Activated T-cell treated with anti-CD3 and anti-CD28 coated beads, Interleukin-2, amount 50 U/mL, for 48 hours (primary cell): ENCODE measurements at regions not wholly inside any gene's neighbourhood (a gene's known extent, or its start where the extent isn't known, plus 50 kb on each side); places are given as distances from the start of the nearest gene placed in this dataset.

ENCODE experiments used
- DNase-seq, 2 experiments: peaks; one replicate each; pipeline ENCODE4 v3.0.0-alpha.2; 2020

GRCh38 chr4:178068136-178068535 lies 625.9 kb upstream of the AGA start:
- no peak for DNase-seq

GRCh38 chr4:178070163-178070562 lies 627.9 kb upstream of the AGA start:
- no peak for DNase-seq

GRCh38 chr4:178080312-178080711 lies 638.1 kb upstream of the AGA start:
- DNase-seq: no peak

DNA sequence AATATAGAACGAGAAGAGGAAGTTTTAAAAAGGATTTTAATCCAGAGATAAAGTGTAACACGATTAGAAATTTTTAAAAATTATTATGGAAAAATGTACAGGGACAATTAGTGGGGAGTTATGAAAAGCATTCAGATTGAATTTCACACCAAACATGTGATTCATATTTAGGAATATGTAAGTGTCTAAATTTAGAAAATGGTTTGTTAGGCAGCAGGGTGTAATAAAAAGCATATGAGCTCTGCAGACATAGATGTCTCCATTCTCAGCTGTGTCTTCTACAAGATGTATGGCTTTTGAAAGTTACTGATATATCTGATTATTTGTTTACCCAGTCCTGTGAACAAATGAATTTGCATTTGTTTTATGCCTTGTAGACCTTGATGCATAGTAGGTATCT lies 638.9 kb upstream of the AGA start:
- DNase-seq: no peak

- DNase-seq: no peak
Observed at GRCh38 chr4:178081896-178082295, 639.7 kb upstream of the AGA start.

- no peak for DNase-seq
Observed at GRCh38 chr4:178082906-178083305, 640.7 kb upstream of the AGA start.

DNA sequence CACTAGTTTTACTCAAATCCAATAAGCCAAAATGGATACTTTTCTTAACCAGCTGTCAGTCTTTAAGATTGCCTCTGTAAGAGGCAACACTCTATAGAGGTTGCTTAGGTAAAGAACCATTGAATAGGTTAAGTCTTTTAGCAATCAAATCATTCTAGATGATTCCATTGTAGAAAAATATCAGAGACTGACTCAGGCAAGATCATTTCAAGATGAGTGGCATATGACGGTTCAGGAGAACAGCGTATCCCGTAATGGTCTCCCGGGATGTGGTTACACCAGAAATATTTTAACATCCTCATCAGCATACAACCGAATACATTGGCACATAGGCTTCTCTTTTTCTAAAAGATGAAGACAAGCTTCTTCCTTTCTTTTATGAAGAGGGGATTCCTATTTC lies 641.7 kb upstream of the AGA start:
- DNase-seq: no peak

DNA sequence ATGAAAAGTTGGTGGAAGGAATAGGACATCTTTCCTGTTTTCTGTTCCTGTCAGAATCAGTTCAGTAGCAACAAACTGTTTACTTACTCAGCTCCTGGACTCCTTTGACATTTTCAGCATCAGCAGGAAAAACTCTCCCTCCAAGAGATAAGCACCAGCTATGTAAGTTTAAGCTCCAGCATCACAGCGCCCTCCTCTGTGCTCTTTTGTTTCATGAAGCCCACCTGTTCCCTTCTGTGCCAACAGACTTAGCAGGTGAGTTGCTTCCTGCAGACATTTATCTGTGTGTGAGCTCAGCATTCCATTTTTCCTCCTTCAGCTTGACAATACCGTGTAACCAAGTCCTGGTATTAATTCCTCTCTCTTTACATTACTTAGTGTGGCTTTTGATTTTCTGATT lies 644.1 kb upstream of the AGA start:
- no peak for DNase-seq

- no peak for DNase-seq
Observed at GRCh38 chr4:178090640-178091411, 648.6 kb upstream of the AGA start.

GRCh38 chr4:178102139-178102538 lies 659.9 kb upstream of the AGA start:
- DNase-seq: no peak

DNA sequence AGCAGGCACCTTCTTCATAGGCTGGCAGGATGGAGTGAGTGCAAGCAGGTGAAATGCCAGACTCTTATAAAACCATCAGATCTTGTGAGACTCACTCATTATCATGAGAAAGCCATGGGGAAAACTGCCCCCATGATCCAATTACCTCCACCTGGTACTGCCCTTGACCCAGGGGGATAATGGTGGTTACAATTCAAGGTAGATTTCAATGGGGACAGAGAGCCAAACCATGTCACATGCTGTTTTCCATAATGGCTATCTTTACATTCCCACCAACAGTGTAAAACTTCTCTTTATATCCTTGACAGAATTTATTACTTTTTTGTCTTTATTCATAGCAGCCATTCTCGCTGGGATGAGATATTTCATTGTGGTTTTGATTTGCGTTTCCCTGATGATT lies 663.0 kb upstream of the AGA start:
- DNase-seq: no peak

DNA sequence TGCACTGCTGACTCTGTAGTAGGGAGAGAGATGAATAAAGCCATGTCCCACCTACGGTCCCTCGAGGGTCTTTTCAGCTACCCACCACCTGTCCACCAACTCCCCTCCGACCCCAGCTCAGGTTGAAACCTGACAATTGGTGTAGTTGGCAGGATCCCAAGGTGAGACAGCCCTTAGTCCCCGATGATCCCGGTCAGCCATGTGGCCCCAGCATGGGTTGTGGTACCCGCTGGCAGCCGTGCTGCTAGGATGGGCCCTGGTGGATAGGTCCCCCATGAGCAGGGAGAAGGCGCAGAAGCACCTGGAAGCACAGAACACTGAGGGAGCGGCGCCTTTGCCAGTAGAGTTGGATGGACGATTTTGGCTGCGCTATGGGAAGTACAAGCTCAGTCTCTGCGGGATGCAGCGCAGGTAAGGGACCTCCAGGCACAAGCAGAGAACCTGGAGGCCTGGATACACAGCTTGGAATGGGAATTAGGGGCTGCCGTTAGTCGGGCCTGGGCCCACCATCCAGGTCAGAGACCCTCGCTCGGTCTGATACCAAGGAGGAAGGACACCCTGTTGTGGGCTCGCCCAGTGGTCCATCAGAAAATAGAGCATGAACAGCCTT lies 694.6 kb upstream of the AGA start:
- no peak for DNase-seq

- no peak for DNase-seq
Observed at GRCh38 chr4:178137732-178138471, 695.7 kb upstream of the AGA start.

DNA sequence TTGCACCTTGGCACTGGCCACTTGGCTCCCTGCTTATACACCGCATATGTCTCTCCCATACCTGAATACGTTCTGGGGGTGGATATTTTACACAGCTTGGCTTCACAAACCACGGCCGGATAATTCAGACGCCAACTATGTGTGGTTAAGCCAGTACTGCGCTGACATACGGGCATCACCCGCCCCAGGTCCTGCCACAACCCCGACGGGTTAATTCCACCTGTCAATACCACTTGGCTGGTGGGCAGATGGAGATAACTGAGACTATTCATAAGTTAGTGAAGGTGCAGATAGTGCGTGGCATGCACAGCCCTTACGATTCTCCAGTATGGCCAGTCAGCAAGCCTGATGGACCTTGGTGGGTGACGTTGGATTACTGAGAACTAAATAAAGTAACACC lies 696.3 kb upstream of the AGA start:
- DNase-seq: no peak

GRCh38 chr4:178140326-178140915 lies 698.2 kb upstream of the AGA start:
- DNase-seq: no peak

DNA sequence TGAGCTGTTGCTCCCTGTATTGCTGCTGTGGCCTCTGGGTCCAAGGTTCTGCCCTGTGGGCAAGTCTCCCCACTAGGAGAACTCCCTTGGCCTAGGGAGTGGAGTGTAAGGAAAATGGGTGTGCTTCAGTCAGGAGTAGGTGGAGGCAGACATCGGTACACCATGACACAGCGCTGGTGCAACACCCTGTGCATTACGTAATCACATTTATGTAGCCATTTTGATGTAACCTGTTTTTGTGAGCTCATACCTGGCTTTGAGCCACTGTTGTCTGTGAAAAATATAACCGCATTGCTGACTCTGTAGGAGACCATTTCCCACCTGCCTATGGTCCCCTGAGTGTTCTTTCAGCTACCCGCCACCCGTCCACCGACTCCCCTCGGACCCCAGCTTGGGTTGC lies 700.5 kb upstream of the AGA start:
- no peak for DNase-seq

- no peak for DNase-seq
Observed at GRCh38 chr4:178148106-178148505, 705.9 kb upstream of the AGA start.

DNA sequence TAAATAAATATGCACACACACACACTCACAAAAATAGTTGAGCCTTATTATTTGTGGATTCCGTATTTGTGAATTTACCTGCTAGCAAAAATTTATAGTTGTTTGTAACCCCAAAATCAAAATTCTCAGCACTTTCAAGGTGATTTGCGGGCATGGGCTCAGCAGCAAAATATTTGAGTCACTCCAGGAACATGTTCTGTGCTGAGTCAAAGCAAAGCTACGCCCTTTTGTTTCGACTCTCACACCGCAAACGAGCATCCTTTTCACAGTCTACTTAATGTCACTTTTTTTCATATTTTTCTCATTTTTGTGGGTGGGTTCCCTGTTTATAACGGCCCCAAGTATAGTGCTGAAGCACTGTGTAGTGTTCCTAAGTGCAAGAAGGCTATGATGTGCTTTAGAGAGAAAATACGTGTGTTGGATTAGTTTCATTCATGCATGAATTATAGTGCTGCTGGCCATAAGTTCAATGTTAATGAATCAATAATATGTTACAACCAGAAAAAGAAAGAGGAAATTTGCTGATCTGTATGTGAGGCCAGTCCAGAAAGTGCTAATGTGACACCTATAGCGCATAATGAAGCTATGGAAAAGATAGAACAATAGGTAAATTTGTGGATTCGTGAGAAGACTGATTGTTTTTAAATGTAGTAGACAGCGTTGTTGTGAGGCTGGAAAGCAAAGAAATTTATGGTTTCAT lies 723.2 kb upstream of the AGA start:
- no peak for DNase-seq

DNA sequence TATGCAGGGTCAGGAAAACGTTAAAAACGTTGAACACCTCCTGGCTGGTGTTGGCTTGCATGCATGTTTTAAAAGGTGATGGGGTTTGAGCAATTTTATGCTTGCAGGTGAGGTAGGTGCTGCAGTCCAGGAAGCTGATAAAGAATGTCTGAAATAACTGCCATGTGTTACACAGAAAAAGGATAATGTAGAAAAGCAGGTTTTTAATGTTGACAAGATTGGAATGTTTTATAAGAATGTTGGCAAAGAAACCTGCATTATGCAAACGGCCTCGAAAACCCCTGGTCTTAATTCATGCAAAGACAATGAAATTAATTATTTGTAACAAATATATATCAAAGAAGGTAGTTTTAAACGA lies 723.7 kb upstream of the AGA start:
- DNase-seq: no peak

DNA sequence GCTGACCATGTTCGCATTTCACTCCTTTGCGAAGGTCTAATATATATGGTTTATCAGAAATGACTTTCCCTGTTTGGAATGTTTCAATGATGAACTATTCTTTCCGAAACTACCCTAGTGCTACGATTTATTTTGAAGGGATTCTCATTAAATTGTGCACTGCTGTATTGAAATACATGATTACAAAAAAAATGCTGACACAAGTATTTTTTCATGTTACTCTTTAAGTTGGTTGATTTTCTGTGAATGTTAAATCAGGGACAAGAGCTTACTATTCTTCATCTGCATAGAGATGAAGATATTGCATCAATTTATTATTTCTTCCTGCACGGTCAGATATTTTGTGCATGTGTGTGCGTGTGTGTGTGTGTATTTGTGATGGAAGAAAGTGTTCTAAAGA lies 731.5 kb upstream of the AGA start:
- no peak for DNase-seq

DNA sequence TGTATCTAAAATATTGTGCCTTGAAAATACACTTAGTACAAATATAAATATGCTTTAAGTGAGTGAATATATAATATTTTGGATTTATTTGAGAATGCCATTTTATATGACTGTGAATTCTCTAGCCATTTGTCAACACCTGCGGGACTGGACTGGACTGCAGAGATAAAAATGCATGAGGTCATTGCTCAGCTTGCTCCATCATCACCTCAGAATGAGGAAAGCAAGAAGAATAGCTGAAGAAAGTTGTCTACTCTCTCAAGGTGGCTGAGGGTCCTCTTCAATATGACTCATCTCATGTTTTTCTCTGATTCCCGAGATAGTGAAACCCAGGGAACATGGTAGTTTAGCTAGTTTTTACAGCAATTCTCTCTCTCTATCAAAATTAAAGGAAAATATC lies 732.5 kb upstream of the AGA start:
- no peak for DNase-seq

- no peak for DNase-seq
Observed at GRCh38 chr4:178185517-178185916, 743.3 kb upstream of the AGA start.

DNA sequence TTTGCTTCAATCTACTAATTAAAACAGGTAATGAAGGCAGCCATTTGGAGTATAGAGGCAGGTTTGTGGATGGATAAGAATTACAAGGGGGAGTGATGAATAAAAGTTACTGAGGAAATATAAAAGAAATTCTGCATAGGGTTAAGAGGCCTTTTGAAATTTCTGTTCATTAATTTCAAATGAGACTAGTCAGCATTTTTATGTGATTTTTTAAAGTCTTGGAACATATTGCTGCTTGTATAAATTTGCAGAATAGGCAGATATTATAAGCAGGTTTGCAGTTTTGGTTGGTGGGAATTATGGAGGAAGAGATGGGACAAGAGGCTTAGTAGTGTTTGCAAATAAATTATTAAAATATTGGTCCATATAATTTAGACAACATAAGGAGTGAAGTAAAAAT lies 750.4 kb upstream of the AGA start:
- DNase-seq: no peak
